Endothelial cell of umbilical vein (primary cell): ENCODE measurements at regions not wholly inside any gene's neighbourhood (a gene's known extent, or its start where the extent isn't known, plus 50 kb on each side); places are given as distances from the start of the nearest gene placed in this dataset.

Source experiments
- BruUV-seq: library from RNA; stranded (reverse); fragments of 400-500 nt; replicated peaks from 2 replicates; lab custom pipeline; 2021; lab: Mats Ljungman, UMichigan
- CTCF ChIA-PET: fragments of 300-600, 350-600 bp; sonication (Branson Sonifier 250); formaldehyde crosslinking; loops from one replicate; lab custom pipeline; 2021; ENCODE audit warnings: antibody characterized with exemption, inconsistent platforms; lab: Charles Lee
- POLR2A ChIA-PET: fragments of 300-600, 350-600 bp; sonication (Branson Sonifier 250); formaldehyde crosslinking; loops from one replicate; lab custom pipeline; 2021; ENCODE audit warnings: antibody characterized with exemption, inconsistent platforms; lab: Charles Lee
- DNase-seq: peaks from one replicate; pipeline ENCODE4 v3.0.0-alpha.2; 2011; ENCODE audit warnings: low read depth, low spot score
- FAIRE-seq: peaks from 2 replicates; lab custom pipeline; 2011; peaks lifted over from hg19 to GRCh38; lab: Jason Lieb, UNC
- H2AFZ ChIP-seq: 2 replicates; pipeline ENCODE4 v1.6.0; 2012; ENCODE audit warnings: low read depth, low read length, control low read depth, inconsistent platforms
- H3K27ac ChIP-seq: 2 replicates; pipeline ENCODE4 v1.5.1; 2011; ENCODE audit warnings: low read depth, mild to moderate bottlenecking, control low read depth, low read length, moderate library complexity; ENCODE audit not compliant: insufficient read depth
- H3K27me3 ChIP-seq, 2 experiments: 2 replicates each; pipeline versions ENCODE4 v1.6.0 to v1.6.1; 2011; ENCODE audit warnings: low read length in 2 of 2, mixed read lengths in 1 of 2; ENCODE audit not compliant: control insufficient read depth in 2 of 2, insufficient read depth in 2 of 2
- H3K36me3 ChIP-seq, 2 experiments: 2 replicates in 1 of 2; 3 replicates in 1 of 2; pipeline ENCODE4 v1.5.1; 2011; ENCODE audit warnings: low read length in 2 of 2, mild to moderate bottlenecking in 1 of 2, moderate library complexity in 1 of 2; ENCODE audit not compliant: control insufficient read depth in 2 of 2, insufficient read depth in 2 of 2; ENCODE audit errors: extremely low read depth in 1 of 2
- H3K4me1 ChIP-seq: 3 replicates; pipeline ENCODE4 v1.5.1; 2011; ENCODE audit warnings: mild to moderate bottlenecking, low read length; ENCODE audit not compliant: control insufficient read depth, insufficient read depth; ENCODE audit errors: extremely low read depth
- H3K4me2 ChIP-seq: 2 replicates; pipeline ENCODE4 v1.6.1; 2011; ENCODE audit warnings: low read length, control low read depth, mixed read lengths; ENCODE audit not compliant: insufficient read depth
- H3K4me3 ChIP-seq, 3 experiments: fragments of 200-600 bp in 1 of 3; sonication (generic), shearing (Covaris generic) in 1 of 3; replicated peaks in 1 of 3; 2 replicates each; pipeline ENCODE4 v1.5.1; 2011 to 2016; ENCODE audit warnings: control low read depth in 3 of 3, low read length in 3 of 3, mild to moderate bottlenecking in 2 of 3, inconsistent platforms in 1 of 3, low read depth in 1 of 3, moderate library complexity in 1 of 3; ENCODE audit not compliant: insufficient read depth in 1 of 3
- H3K79me2 ChIP-seq: 2 replicates; pipeline ENCODE4 v1.6.0; 2012; ENCODE audit warnings: low read length, inconsistent platforms; ENCODE audit not compliant: control insufficient read depth, insufficient read depth
- H3K9ac ChIP-seq: replicated peaks from 2 replicates; pipeline ENCODE3; 2011; ENCODE audit warnings: low read length, control low read depth; ENCODE audit not compliant: insufficient read depth; ENCODE audit errors: extremely low read depth
- H3K9me1 ChIP-seq: replicated peaks from 3 replicates; pipeline ENCODE4 v1.6.0; 2011; ENCODE audit warnings: mild to moderate bottlenecking, low read length; ENCODE audit not compliant: control insufficient read depth, insufficient read depth; ENCODE audit errors: extremely low read depth
- H3K9me3 ChIP-seq: replicated peaks from 2 replicates; pipeline ENCODE4 v1.5.1; 2012; ENCODE audit warnings: low read length, inconsistent platforms; ENCODE audit not compliant: control insufficient read depth, insufficient read depth
- H4K20me1 ChIP-seq: replicated peaks from 2 replicates; pipeline ENCODE3; 2011; ENCODE audit warnings: mild to moderate bottlenecking, low read length; ENCODE audit not compliant: control insufficient read depth, insufficient read depth; ENCODE audit errors: extremely low read depth
- CTCF ChIP-seq, 2 donors: IDR thresholded peaks; 1 replicate in 1 of 2; 2 replicates in 1 of 2; pipeline ENCODE4 v1.5.1; 2011; ENCODE audit warnings: low read length in 2 of 2, mild to moderate bottlenecking in 2 of 2, moderate library complexity in 2 of 2, control low read depth in 1 of 2, inconsistent platforms in 1 of 2, low read depth in 1 of 2; ENCODE audit not compliant: insufficient read depth in 1 of 2; ENCODE audit errors: extremely low read depth in 1 of 2
- EZH2 ChIP-seq: IDR thresholded peaks from 2 replicates; pipeline ENCODE4 v1.6.1; 2012; ENCODE audit warnings: borderline replicate concordance, low read depth, mild to moderate bottlenecking, moderate library complexity, low read length, inconsistent platforms; ENCODE audit not compliant: severe bottlenecking
- FOS ChIP-seq: IDR thresholded peaks from 2 replicates; pipeline ENCODE4 v1.6.1; 2011; ENCODE audit warnings: mild to moderate bottlenecking, low read length, moderate library complexity, borderline replicate concordance; ENCODE audit not compliant: insufficient read depth
- GATA2 ChIP-seq: IDR thresholded peaks from 2 replicates; pipeline ENCODE4 v1.7.0; 2011; ENCODE audit warnings: low read depth, mild to moderate bottlenecking, moderate library complexity, mixed read lengths, low read length; ENCODE audit not compliant: insufficient read length, insufficient read depth
- JUN ChIP-seq: IDR thresholded peaks from 2 replicates; pipeline ENCODE4 v1.6.1; 2011; ENCODE audit warnings: borderline replicate concordance, low read depth; ENCODE audit not compliant: insufficient read length, insufficient read depth
- MAX ChIP-seq: IDR thresholded peaks from 2 replicates; pipeline ENCODE4 v1.6.1; 2011; ENCODE audit not compliant: insufficient read depth, insufficient read length
- MYC ChIP-seq: IDR thresholded peaks from one replicate; pipeline ENCODE4 v1.6.1; 2011; ENCODE audit warnings: mild to moderate bottlenecking, low read depth, low read length
- POLR2A ChIP-seq: IDR thresholded peaks from 2 replicates; pipeline ENCODE4 v1.6.1; 2012; ENCODE audit warnings: low read depth, mild to moderate bottlenecking, control low read depth, low read length
- POLR2AphosphoS5 ChIP-seq: IDR thresholded peaks from 2 replicates; pipeline ENCODE4 v1.6.1; 2012; ENCODE audit warnings: low read depth, mild to moderate bottlenecking, control low read depth, low read length, moderate library complexity; ENCODE audit not compliant: insufficient read depth
- dilution Hi-C: fragments of 300-500 bp; cut with MboI; formaldehyde crosslinking; loops from one replicate; pipeline ENCODE4 v1.15.0; 2019; ENCODE audit warnings: low sequenced_read_pairs; ENCODE audit not compliant: extremely low pct_ligation_motif_present
- intact Hi-C: fragments of 100-400 bp; cut with micrococcal nuclease; formaldehyde crosslinking; loops from one replicate; pipeline ENCODE4 v1.10.0; 2022

DNA sequence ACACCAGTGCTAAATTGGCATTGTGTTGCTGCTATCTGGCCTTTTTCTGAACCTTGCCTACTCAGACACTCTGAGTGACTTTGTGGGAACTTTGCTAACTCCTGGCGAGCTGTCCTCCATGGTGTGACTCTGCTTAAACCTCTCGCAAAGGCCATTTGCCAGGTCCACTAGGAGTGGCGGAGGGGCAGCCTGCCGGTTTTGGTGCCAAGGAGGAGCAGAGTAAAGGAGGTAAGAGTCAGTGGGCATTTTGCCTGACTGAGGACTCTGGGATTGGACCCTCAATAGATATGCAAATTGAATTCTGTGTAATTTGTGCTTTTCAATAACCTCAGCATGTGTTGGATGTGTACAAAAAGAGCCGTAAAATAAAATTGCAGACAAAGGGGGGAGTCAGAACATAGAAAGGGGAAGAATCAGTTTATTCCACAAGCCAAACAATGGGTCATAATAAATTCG, 386.6 kb upstream of the NFIA start:
- no peaks in the 10 kb centered on the region for H4K20me1 ChIP-seq
- POLR2A ChIA-PET = no interaction called here
- H3K4me3 ChIP-seq = no peak overlapping the region
- FAIRE-seq (no peak), DNase-seq (no peak)
- H3K36me3 ChIP-seq = no peaks in the 10 kb centered on the region
- H3K79me2 ChIP-seq = no peaks in the 10 kb centered on the region
- BruUV-seq = no TSS peak
- H2AFZ ChIP-seq = no peak overlapping the region
- H3K27me3 ChIP-seq = no peaks in the 10 kb centered on the region
- CTCF ChIA-PET = no interaction called here
- no peaks in the 10 kb centered on the region for H3K9me1 ChIP-seq
- no peak for TF ChIP-seq EZH2
- intact Hi-C loops = no loop called here
- dilution Hi-C loops = no loop called here
- no peaks in the 10 kb centered on the region for H3K9me3 ChIP-seq
- H3K9ac ChIP-seq = no peak overlapping the region
- no peaks in the 10 kb centered on the region for H3K4me1 ChIP-seq
- no peak overlapping the region for H3K27ac ChIP-seq
- no peak overlapping the region for H3K4me2 ChIP-seq

- Histone ChIP-seq H3K27me3 (no peaks in the 10 kb centered on the region), H3K4me2 (no peak overlapping the region), H4K20me1 (no peaks in the 10 kb centered on the region), H3K27ac (no peak overlapping the region), H3K9ac (no peak overlapping the region), H3K4me1 (no peaks in the 10 kb centered on the region), H3K79me2 (no peaks in the 10 kb centered on the region), H2AFZ (no peak overlapping the region), H3K9me1 (no peaks in the 10 kb centered on the region), H3K4me3 (no peak overlapping the region), H3K36me3 (no peaks in the 10 kb centered on the region), H3K9me3 (no peaks in the 10 kb centered on the region)
- dilution Hi-C loops = no loop called here
- no peak for FAIRE-seq
- DNase-seq = no peak
- ChIA-PET CTCF (no interaction called here), POLR2A (no interaction called here)
- TF ChIP-seq MAX = no peak
- TF ChIP-seq POLR2A = no peak
- no peak for TF ChIP-seq FOS
- TF ChIP-seq MYC = no peak
- no peak for TF ChIP-seq EZH2
- TF ChIP-seq POLR2AphosphoS5 = no peak
- TF ChIP-seq JUN = no peak
- no peak for TF ChIP-seq CTCF (IDR thresholded peaks at IDR 0.05; ENCODE audit: extremely low read depth in 1 of 2, insufficient read depth in 1 of 2, low read depth in 1 of 2, low read length in 2 of 2)
- no peak for TF ChIP-seq GATA2
- intact Hi-C loops = no loop called here
- BruUV-seq = no TSS peak
Observed at GRCh38 chr1:60694980-60695379, 387.4 kb upstream of the NFIA start.
